H1 (cell line): ENCODE measurements at regions not wholly inside any gene's neighbourhood (a gene's known extent, or its start where the extent isn't known, plus 50 kb on each side); places are given as distances from the start of the nearest gene placed in this dataset.

Experiments
- CTCF ChIA-PET: fragments of 300-600 bp; sonication (Branson Sonifier 250); formaldehyde crosslinking; loops from one replicate; lab custom pipeline; 2021; ENCODE audit not compliant: partially characterized antibody; lab: Charles Lee
- POLR2A ChIA-PET: fragments of 300-600 bp; sonication (Branson Sonifier 250); formaldehyde crosslinking; loops from one replicate; lab custom pipeline; 2021; ENCODE audit warnings: inconsistent platforms; ENCODE audit not compliant: partially characterized antibody; lab: Charles Lee
- DNase-seq, 2 experiments: peaks; one replicate each; pipeline versions ENCODE4 v3.0.0 to v3.0.0-alpha.2; 2010 to 2022; ENCODE audit warnings: low spot score in 2 of 2, low read depth in 1 of 2, mixed read lengths in 1 of 2
- FAIRE-seq: peaks from 2 replicates; lab custom pipeline; 2011; peaks lifted over from hg19 to GRCh38; lab: Jason Lieb, UNC
- H2AFZ ChIP-seq: 2 replicates; pipeline ENCODE4 v1.8.1; 2012; ENCODE audit warnings: low read length, inconsistent platforms
- H2AK5ac ChIP-seq: 2 replicates; pipeline ENCODE4 v1.6.1; 2013; ENCODE audit warnings: low read depth, low read length
- H2BK120ac ChIP-seq: replicated peaks from 2 replicates; pipeline ENCODE3; 2013; ENCODE audit warnings: low read depth, low read length, inconsistent platforms
- H2BK12ac ChIP-seq: 2 replicates; pipeline ENCODE4 v1.6.1; 2013; ENCODE audit warnings: low read depth, low read length
- H2BK15ac ChIP-seq: 2 replicates; pipeline ENCODE4 v1.6.1; 2013; ENCODE audit warnings: low read length
- H2BK20ac ChIP-seq: 2 replicates; pipeline ENCODE4 v1.6.1; 2013; ENCODE audit warnings: low read length
- H2BK5ac ChIP-seq: 2 replicates; pipeline ENCODE4 v1.6.1; 2013; ENCODE audit warnings: low read depth, low read length
- H3K14ac ChIP-seq: 2 replicates; pipeline ENCODE4 v1.6.1; 2013; ENCODE audit warnings: inconsistent platforms; ENCODE audit not compliant: insufficient read length
- H3K18ac ChIP-seq: 2 replicates; pipeline ENCODE4 v1.6.1; 2013; ENCODE audit warnings: low read length; ENCODE audit errors: extremely low read depth
- H3K23ac ChIP-seq: 2 replicates; pipeline ENCODE4 v1.6.1; 2013; ENCODE audit warnings: inconsistent platforms; ENCODE audit not compliant: insufficient read length
- H3K23me2 ChIP-seq: 2 replicates; pipeline ENCODE4 v1.6.1; 2013; ENCODE audit warnings: low read depth, low read length
- H3K27ac ChIP-seq: 2 replicates; pipeline ENCODE4 v1.6.1; 2011; ENCODE audit warnings: low read depth, low read length, inconsistent platforms
- H3K27me3 ChIP-seq, 4 experiments: replicated peaks in 1 of 4; 1 replicate in 1 of 4; 2 replicates in 3 of 4; pipeline versions ENCODE4 v1.6.1 to v1.8.1; 2011 to 2013; ENCODE audit warnings: low read length in 3 of 4, mild to moderate bottlenecking in 3 of 4, inconsistent platforms in 2 of 4, mixed read lengths in 2 of 4, moderate library complexity in 1 of 4; ENCODE audit not compliant: control insufficient read depth in 3 of 4, insufficient read depth in 3 of 4; ENCODE audit errors: extremely low read depth in 1 of 4
- H3K36me3 ChIP-seq, 4 experiments: 2 replicates each; pipeline versions ENCODE4 v1.6.1 to v1.8.1; 2011 to 2013; ENCODE audit warnings: mild to moderate bottlenecking in 4 of 4, low read length in 3 of 4, moderate library complexity in 2 of 4, control low read depth in 1 of 4, inconsistent platforms in 1 of 4; ENCODE audit not compliant: insufficient read depth in 4 of 4, control insufficient read depth in 2 of 4
- H3K4ac ChIP-seq: replicated peaks from 2 replicates; pipeline ENCODE3; 2013; ENCODE audit warnings: low read length, low read depth, mixed read lengths, inconsistent platforms; ENCODE audit not compliant: insufficient read length
- H3K4me1 ChIP-seq, 4 experiments: replicated peaks in 1 of 4; 1 replicate in 1 of 4; 2 replicates in 3 of 4; pipeline versions ENCODE4 v1.6.1 to v1.8.1; 2011 to 2013; ENCODE audit warnings: low read length in 3 of 4, inconsistent platforms in 2 of 4, mixed read lengths in 1 of 4; ENCODE audit not compliant: insufficient read depth in 4 of 4, control insufficient read depth in 3 of 4
- H3K4me2 ChIP-seq, 2 experiments: 2 replicates each; pipeline versions ENCODE4 v1.6.1 to v1.8.1; 2011 to 2013; ENCODE audit warnings: low read depth in 2 of 2, low read length in 2 of 2, control low read depth in 1 of 2, inconsistent platforms in 1 of 2, mild to moderate bottlenecking in 1 of 2; ENCODE audit not compliant: insufficient read depth in 1 of 2
- H3K4me3 ChIP-seq, 4 experiments: fragments of 200-600, 300-600 bp in 1 of 4; sonication (generic), shearing (Covaris generic), sonication (Bioruptor Twin) in 1 of 4; 2 replicates each; pipeline versions ENCODE4 v1.5.1 to v1.8.1; 2011 to 2016; ENCODE audit warnings: low read length in 4 of 4, low read depth in 3 of 4, control low read depth in 2 of 4, inconsistent platforms in 2 of 4, mild to moderate bottlenecking in 2 of 4, mixed read lengths in 1 of 4, moderate library complexity in 1 of 4; ENCODE audit not compliant: insufficient read depth in 2 of 4; ENCODE audit errors: extremely low read depth in 1 of 4
- H3K56ac ChIP-seq: replicated peaks from 2 replicates; pipeline ENCODE3; 2013; ENCODE audit warnings: low read depth, mild to moderate bottlenecking, mixed read lengths, low read length, inconsistent platforms; ENCODE audit not compliant: insufficient read length
- H3K79me1 ChIP-seq: 2 replicates; pipeline ENCODE4 v1.6.1; 2013; ENCODE audit warnings: low read depth, low read length, control low read depth
- H3K79me2 ChIP-seq, 2 experiments: 2 replicates each; pipeline versions ENCODE4 v1.6.1 to v1.8.1; 2012 to 2013; ENCODE audit warnings: low read length in 2 of 2, mild to moderate bottlenecking in 2 of 2, inconsistent platforms in 1 of 2; ENCODE audit not compliant: insufficient read depth in 2 of 2, control insufficient read depth in 1 of 2
- H3K9ac ChIP-seq, 4 experiments: replicated peaks in 1 of 4; 1 replicate in 1 of 4; 2 replicates in 3 of 4; pipeline versions ENCODE4 v1.6.1 to v1.8.1; 2011 to 2013; ENCODE audit warnings: low read depth in 3 of 4, low read length in 3 of 4, control low read depth in 2 of 4, mild to moderate bottlenecking in 2 of 4, moderate library complexity in 2 of 4, inconsistent platforms in 1 of 4; ENCODE audit errors: extremely low read depth in 1 of 4
- H3K9me3 ChIP-seq, 2 experiments: 2 replicates each; pipeline versions ENCODE4 v1.6.1 to v1.8.1; 2012 to 2013; ENCODE audit warnings: mild to moderate bottlenecking in 2 of 2, moderate library complexity in 2 of 2, control low read depth in 1 of 2, inconsistent platforms in 1 of 2, low read depth in 1 of 2, low read length in 1 of 2, mixed read lengths in 1 of 2; ENCODE audit not compliant: insufficient read depth in 2 of 2
- H4K20me1 ChIP-seq, 2 experiments: replicated peaks in 1 of 2; 2 replicates each; pipeline versions ENCODE3 to v1.8.1; 2011 to 2013; ENCODE audit warnings: inconsistent platforms in 2 of 2, low read length in 2 of 2, mild to moderate bottlenecking in 1 of 2; ENCODE audit not compliant: insufficient read depth in 2 of 2, control insufficient read depth in 1 of 2
- H4K5ac ChIP-seq: 2 replicates; pipeline ENCODE4 v1.6.1; 2013; ENCODE audit warnings: low read length, low read depth, mixed read lengths, inconsistent platforms; ENCODE audit not compliant: insufficient read length
- H4K8ac ChIP-seq: 2 replicates; pipeline ENCODE4 v1.8.0; 2013; ENCODE audit warnings: mild to moderate bottlenecking, moderate library complexity, low read length, inconsistent platforms; ENCODE audit not compliant: insufficient read depth; ENCODE audit errors: extremely low read depth
- H4K91ac ChIP-seq: replicated peaks from 2 replicates; pipeline ENCODE3; 2013; ENCODE audit warnings: low read length, mixed read lengths, inconsistent platforms; ENCODE audit not compliant: insufficient read length
- CHD7 ChIP-seq: fragments of 300-600 bp; sonication (generic); IDR thresholded peaks from 2 replicates; pipeline ENCODE4 v1.7.1; 2012; ENCODE audit warnings: low read length, moderate library complexity, mild to moderate bottlenecking, inconsistent platforms; ENCODE audit not compliant: insufficient replicate concordance
- WGBS, 2 experiments: shearing (Covaris generic) in 1 of 2; methylation state at CpG; one replicate each; pipeline versions ENCODE4 v1.1.6 to v1.1.7; 2013 to 2015; ENCODE audit warnings: low lambda C conversion rate in 2 of 2, mixed read lengths in 2 of 2, inconsistent platforms in 1 of 2, low coverage in 1 of 2, missing lambda C conversion rate in 1 of 2; ENCODE audit not compliant: insufficient replicate concordance in 2 of 2, insufficient coverage in 1 of 2, insufficient read length in 1 of 2; ENCODE audit errors: extremely low coverage in 1 of 2, missing lambda C conversion rate in 1 of 2; 5-methylcytosine and 5-hydroxymethylcytosine counted together

GRCh38 chr3:153746211-153746610, 375.0 kb upstream of the ARHGEF26 start:
- Histone ChIP-seq H2BK15ac (no peak overlapping the region), H3K56ac (no peak overlapping the region), H3K4ac (no peak overlapping the region), H3K4me3 (no peak overlapping the region), H2BK12ac (no peak overlapping the region), H3K9me3 (no peaks in the 10 kb centered on the region), H3K14ac (no peak overlapping the region), H3K4me1 (peaks cover 0 to 3% (median 0%) of the 10 kb centered on the region in 4 experiments; a peak in 1 of 7 replicates), H4K8ac (no peak overlapping the region), H3K27me3 (peaks cover 0 to 1% (median 0%) of the 10 kb centered on the region in 4 experiments; a peak in 1 of 7 replicates), H2BK20ac (no peak overlapping the region), H4K20me1 (no peaks in the 10 kb centered on the region), H3K79me2 (no peaks in the 10 kb centered on the region), H3K18ac (no peak overlapping the region), H2BK5ac (no peak overlapping the region), H2AFZ (no peak overlapping the region), H4K91ac (no peak overlapping the region), H4K5ac (no peak overlapping the region), H2AK5ac (no peak overlapping the region), H2BK120ac (no peak overlapping the region), H3K27ac (no peak overlapping the region), H3K23ac (no peak overlapping the region), H3K79me1 (no peaks in the 10 kb centered on the region), H3K36me3 (no peaks in the 10 kb centered on the region), H3K4me2 (no peak overlapping the region), H3K9ac (no peak overlapping the region), H3K23me2 (no peaks in the 10 kb centered on the region)
- FAIRE-seq (no peak), DNase-seq (no peak)
- 86% methylated on average over 3 of the region's 3 CpGs; no CpG with 5 or more reads in 1 of the 2 experiments for WGBS, 2 experiments
- POLR2A ChIA-PET: no interaction called here
- CTCF ChIA-PET: no interaction called here
- no peak for TF ChIP-seq CHD7
